ENCODE measurements at regions not wholly inside any gene's neighbourhood (a gene's known extent, or its start where the extent isn't known, plus 50 kb on each side); places are given as distances from the start of the nearest gene placed in this dataset.

- TF ChIP-seq KAT8 (IDR thresholded peaks at IDR 0.05; ENCODE audit: low read depth) = no peak
- TF ChIP-seq, protein P1, sequence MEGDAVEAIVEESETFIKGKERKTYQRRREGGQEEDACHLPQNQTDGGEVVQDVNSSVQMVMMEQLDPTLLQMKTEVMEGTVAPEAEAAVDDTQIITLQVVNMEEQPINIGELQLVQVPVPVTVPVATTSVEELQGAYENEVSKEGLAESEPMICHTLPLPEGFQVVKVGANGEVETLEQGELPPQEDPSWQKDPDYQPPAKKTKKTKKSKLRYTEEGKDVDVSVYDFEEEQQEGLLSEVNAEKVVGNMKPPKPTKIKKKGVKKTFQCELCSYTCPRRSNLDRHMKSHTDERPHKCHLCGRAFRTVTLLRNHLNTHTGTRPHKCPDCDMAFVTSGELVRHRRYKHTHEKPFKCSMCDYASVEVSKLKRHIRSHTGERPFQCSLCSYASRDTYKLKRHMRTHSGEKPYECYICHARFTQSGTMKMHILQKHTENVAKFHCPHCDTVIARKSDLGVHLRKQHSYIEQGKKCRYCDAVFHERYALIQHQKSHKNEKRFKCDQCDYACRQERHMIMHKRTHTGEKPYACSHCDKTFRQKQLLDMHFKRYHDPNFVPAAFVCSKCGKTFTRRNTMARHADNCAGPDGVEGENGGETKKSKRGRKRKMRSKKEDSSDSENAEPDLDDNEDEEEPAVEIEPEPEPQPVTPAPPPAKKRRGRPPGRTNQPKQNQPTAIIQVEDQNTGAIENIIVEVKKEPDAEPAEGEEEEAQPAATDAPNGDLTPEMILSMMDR (IDR thresholded peaks at IDR 0.05 in 2 of 3, conservative IDR thresholded peaks at IDR 0.05 in 1 of 3; ENCODE audit: insufficient read depth in 2 of 3, low read depth in 1 of 3, low read length in 3 of 3) = 0 out of 6 replicates have a peak, but pooled peaks of 1 of the 3 experiments have one; percentile 9
- TF ChIP-seq POLR2H (tag; IDR thresholded peaks at IDR 0.05; ENCODE audit: low read depth) = peak; percentile 50; the same call in 1 of the 2 replicates
- peak; percentile 48; the same call in 1 of the 2 replicates for TF ChIP-seq SPI1 (IDR thresholded peaks at IDR 0.05; ENCODE audit: borderline replicate concordance, low read depth, low read length)
- peak; percentile 65 for TF ChIP-seq MYC (IDR thresholded peaks at IDR 0.05; ENCODE audit: low read depth, low read length)
- no peak for TF ChIP-seq MYC (CRISPR knock-in tag; IDR thresholded peaks at IDR 0.05; ENCODE audit: borderline replicate concordance, low read depth)
- TF ChIP-seq MAFF (IDR thresholded peaks at IDR 0.05; ENCODE audit: low read length) = no peak; the same call in 1 of the 2 replicates
- TF ChIP-seq POLR2AphosphoS2 (IDR thresholded peaks at IDR 0.05; ENCODE audit: low read length) = no peak
- TF ChIP-seq ZFP91 (CRISPR knock-in tag; IDR thresholded peaks at IDR 0.05) = no peak
- TF ChIP-seq FOSL1 (tag; conservative IDR thresholded peaks at IDR 0.05) = peak; percentile 94
- TF ChIP-seq ARID3A (IDR thresholded peaks at IDR 0.05; ENCODE audit: borderline replicate concordance, low read depth, low read length) = peak; percentile 72; the same call in 1 of the 2 replicates
- TF ChIP-seq ETV5 (CRISPR knock-in tag; IDR thresholded peaks at IDR 0.05; ENCODE audit: low read depth) = peak; percentile 97
- no peak for TF ChIP-seq PCBP2 (IDR thresholded peaks at IDR 0.05; ENCODE audit: low read depth, low read length, poor library complexity, severe bottlenecking)
- TF ChIP-seq SMC3 (conservative IDR thresholded peaks at IDR 0.05; ENCODE audit: insufficient read depth, low read depth, low read length) = no peak
- TF ChIP-seq THRA (IDR thresholded peaks at IDR 0.05) = no peak
- peak; percentile 71 for TF ChIP-seq EP400 (IDR thresholded peaks at IDR 0.05)
- no peak for TF ChIP-seq KDM5B (IDR thresholded peaks at IDR 0.05; ENCODE audit: insufficient replicate concordance, low read depth, low read length)
- TF ChIP-seq CBX1 (IDR thresholded peaks at IDR 0.05; ENCODE audit: low read depth) = no peak
Observed at GRCh38 chr6:109304284-109305015, 77.8 kb downstream of the CD164 start (continued).

Measured in K562 (cell line).